Pancreas (tissue), 10 donors: ENCODE measurements at regions not wholly inside any gene's neighbourhood (a gene's known extent, or its start where the extent isn't known, plus 50 kb on each side); places are given as distances from the start of the nearest gene placed in this dataset.

ENCODE experiments used
- ATAC-seq, 4 donors: fragments of 200-7000 bp; cut with Tn5 transposase; one replicate each; pipeline versions ENCODE4 v1.8.0 to v1.9.1; 2020; ENCODE audit warnings: mild to moderate bottlenecking in 4 of 4, moderate library complexity in 4 of 4
- DNase-seq, 6 donors: peaks; one replicate each; pipeline ENCODE4 v3.0.0-alpha.2; 2020
- FAIRE-seq: peaks from 2 replicates; lab custom pipeline; 2012; peaks lifted over from hg19 to GRCh38; lab: Jason Lieb, UNC
- H3K27ac ChIP-seq, 4 donors: fragments of 200-600 bp; sonication (generic); 1 replicate in 3 of 4; 2 replicates in 1 of 4; pipeline versions ENCODE4 v1.5.0 to v1.8.0; 2020
- H3K27me3 ChIP-seq, 4 donors: fragments of 200-600 bp; one replicate each; pipeline ENCODE4 v1.8.0; 2021
- H3K36me3 ChIP-seq, 3 donors: fragments of 200-600 bp; sonication (generic) in 1 of 3; one replicate each; pipeline versions ENCODE4 v1.5.0 to v1.8.0; 2020 to 2021
- H3K4me1 ChIP-seq, 3 donors: fragments of 200-600 bp; one replicate each; pipeline ENCODE4 v1.8.0; 2021
- H3K4me3 ChIP-seq, 4 donors: fragments of 200-600 bp; sonication (generic) in 2 of 4; one replicate each; pipeline versions ENCODE4 v1.5.0 to v1.8.0; 2020 to 2021
- H3K9me3 ChIP-seq, 4 donors: fragments of 200-600 bp; one replicate each; pipeline ENCODE4 v1.8.0; 2021
- WGBS, 2 donors: extraction: QIAGEN DNeasy Blood & Tissue Kit; methylation state at CpG; one replicate each; pipeline ENCODE4 v1.1.7; 2013; 5-methylcytosine and 5-hydroxymethylcytosine counted together
- intact Hi-C, 3 donors: fragments of 100-400 bp; cut with DNase I; formaldehyde crosslinking; loops; one replicate each; pipeline versions ENCODE4 v1.11.1 to v1.14.2; 2022
- TF ChIP-seq, protein P1 (sequence below), 4 donors: fragments of 200-600 bp; sonication (generic) in 3 of 4; IDR thresholded peaks; one replicate each; pipeline versions ENCODE4 v1.5.0 to v1.8.0; 2021; ENCODE audit warnings: antibody characterized with exemption in 4 of 4
- donor health status: healthy with polysubstance abuse.
- donor health status: DM: no; HTN: no; CAD: no; lungs with moderate emphysema.
- donor health status: DM: no; HTN: no; CAD: no.
- donor health status: control.
- donor health status: control.
- donor health status: Bipolar disorder and iron deficiency.
- donor health status: DM: yes; HTN: yes; CAD: no.
- donor health status: DM: no; HTN: no; CAD: no.
- donor health status: DM: no; HTN: no; CAD: no.
- donor health status: DM: yes; HTN: yes; CAD: no.

DNA sequence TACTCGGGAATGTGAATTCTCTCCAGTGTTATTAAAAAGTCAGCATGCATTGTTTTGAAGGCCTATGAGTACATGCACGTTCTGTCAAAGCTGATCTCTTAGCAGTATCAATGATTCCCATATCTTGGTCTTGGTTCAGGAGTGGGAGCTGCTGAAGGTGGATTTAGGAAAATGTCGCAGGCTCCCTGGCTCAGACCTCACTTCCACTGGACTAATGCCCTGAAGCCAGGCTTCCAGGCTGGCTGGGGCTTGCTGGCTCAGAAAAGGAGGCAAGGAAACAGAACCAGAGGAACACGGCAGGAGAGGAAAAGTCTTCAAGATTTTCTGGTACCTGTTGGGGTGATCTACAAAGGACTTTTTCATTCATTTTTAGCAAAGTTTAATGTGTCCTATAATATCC lies 81.6 kb downstream of the OLIG3 start:
- ATAC-seq (no peak), FAIRE-seq (no peak)
- 78 to 80% methylated on average over 4 of the region's 4 CpGs for WGBS, 2 donors

GRCh38 chr6:137409266-137409777 lies 84.9 kb downstream of the OLIG3 start:
- H3K9me3 ChIP-seq = no peaks in the 10 kb centered on the region
- 62 to 67% methylated on average over 2 of the region's 2 CpGs for whole genome bisulfite sequencing, 2 donors
- no peak for ATAC-seq

More for the DNA sequence above, 81.6 kb downstream of the OLIG3 start:
- no peak for DNase-seq
- Histone ChIP-seq H3K4me1 (no peaks in the 10 kb centered on the region), H3K27me3 (peaks cover 0 to 5% (median 0%) of the 10 kb centered on the region in 4 donors), H3K27ac (no peak overlapping the region), H3K9me3 (no peaks in the 10 kb centered on the region), H3K4me3 (no peak overlapping the region), H3K36me3 (no peaks in the 10 kb centered on the region)
- TF ChIP-seq, protein P1, sequence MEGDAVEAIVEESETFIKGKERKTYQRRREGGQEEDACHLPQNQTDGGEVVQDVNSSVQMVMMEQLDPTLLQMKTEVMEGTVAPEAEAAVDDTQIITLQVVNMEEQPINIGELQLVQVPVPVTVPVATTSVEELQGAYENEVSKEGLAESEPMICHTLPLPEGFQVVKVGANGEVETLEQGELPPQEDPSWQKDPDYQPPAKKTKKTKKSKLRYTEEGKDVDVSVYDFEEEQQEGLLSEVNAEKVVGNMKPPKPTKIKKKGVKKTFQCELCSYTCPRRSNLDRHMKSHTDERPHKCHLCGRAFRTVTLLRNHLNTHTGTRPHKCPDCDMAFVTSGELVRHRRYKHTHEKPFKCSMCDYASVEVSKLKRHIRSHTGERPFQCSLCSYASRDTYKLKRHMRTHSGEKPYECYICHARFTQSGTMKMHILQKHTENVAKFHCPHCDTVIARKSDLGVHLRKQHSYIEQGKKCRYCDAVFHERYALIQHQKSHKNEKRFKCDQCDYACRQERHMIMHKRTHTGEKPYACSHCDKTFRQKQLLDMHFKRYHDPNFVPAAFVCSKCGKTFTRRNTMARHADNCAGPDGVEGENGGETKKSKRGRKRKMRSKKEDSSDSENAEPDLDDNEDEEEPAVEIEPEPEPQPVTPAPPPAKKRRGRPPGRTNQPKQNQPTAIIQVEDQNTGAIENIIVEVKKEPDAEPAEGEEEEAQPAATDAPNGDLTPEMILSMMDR (IDR thresholded peaks at IDR 0.05) = no peak
- intact Hi-C loops = no loop called here

GRCh38 chr6:137407816-137408215 lies 86.4 kb downstream of the OLIG3 start:
- H3K9me3 ChIP-seq = no peaks in the 10 kb centered on the region
- FAIRE-seq = no peak
- WGBS, 2 donors = 73 to 78% methylated on average over 1 of the region's 1 CpG

More at GRCh38 chr6:137409266-137409777, 84.9 kb downstream of the OLIG3 start:
- TF ChIP-seq, protein P1 (IDR thresholded peaks at IDR 0.05) = no peak
- intact Hi-C loops = no loop called here
- H3K4me3 ChIP-seq = no peak overlapping the region
- no peaks in the 10 kb centered on the region for H3K4me1 ChIP-seq
- H3K27me3 ChIP-seq = peaks cover 0 to 5% (median 0%) of the 10 kb centered on the region in 4 donors
- no peak overlapping the region for H3K27ac ChIP-seq
- no peak for FAIRE-seq
- no peak for DNase-seq
- H3K36me3 ChIP-seq = no peaks in the 10 kb centered on the region

GRCh38 chr6:137405806-137406205 lies 88.4 kb downstream of the OLIG3 start:
- intact Hi-C loops = no loop called here
- no peak overlapping the region for H3K27ac ChIP-seq
- no peak for FAIRE-seq
- no peak for ATAC-seq
- no peaks in the 10 kb centered on the region for H3K36me3 ChIP-seq
- no peak overlapping the region for H3K4me3 ChIP-seq
- TF ChIP-seq, protein P1 (IDR thresholded peaks at IDR 0.05) = no peak
- no peaks in the 10 kb centered on the region for H3K4me1 ChIP-seq
- H3K27me3 ChIP-seq = no peaks in the 10 kb centered on the region
- no peak for DNase-seq
- H3K9me3 ChIP-seq = no peaks in the 10 kb centered on the region

More at GRCh38 chr6:137407816-137408215, 86.4 kb downstream of the OLIG3 start:
- Histone ChIP-seq H3K27me3 (peaks cover 0 to 5% (median 0%) of the 10 kb centered on the region in 4 donors), H3K4me3 (no peak overlapping the region), H3K36me3 (no peaks in the 10 kb centered on the region), H3K4me1 (no peaks in the 10 kb centered on the region), H3K27ac (no peak overlapping the region)
- DNase-seq = no peak
- ATAC-seq = no peak
- TF ChIP-seq, protein P1 (IDR thresholded peaks at IDR 0.05) = no peak
- intact Hi-C loops = no loop called here

DNA sequence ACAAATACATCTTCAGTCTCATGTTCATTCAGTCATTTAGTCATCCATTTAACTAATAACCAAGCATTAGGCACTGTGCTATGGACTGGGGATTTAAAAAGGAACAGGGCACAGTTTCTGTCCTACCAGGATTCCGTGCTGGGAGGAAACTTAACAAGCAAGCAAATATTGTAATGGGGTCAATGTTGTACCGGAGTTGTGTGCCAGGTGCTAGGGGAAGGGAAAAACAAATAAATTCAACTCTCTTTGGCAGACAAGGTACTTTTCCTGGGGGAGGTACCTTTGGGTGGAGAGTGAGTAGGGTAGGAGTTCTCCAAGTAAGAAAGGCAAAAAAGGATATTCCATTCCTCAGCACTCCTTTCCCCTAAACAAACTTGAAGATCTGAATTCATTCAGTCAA lies 90.3 kb downstream of the OLIG3 start:
- Histone ChIP-seq H3K27me3 (no peaks in the 10 kb centered on the region), H3K36me3 (no peaks in the 10 kb centered on the region), H3K4me3 (no peak overlapping the region), H3K27ac (no peak overlapping the region), H3K9me3 (no peaks in the 10 kb centered on the region), H3K4me1 (no peaks in the 10 kb centered on the region)
- TF ChIP-seq, protein P1 (IDR thresholded peaks at IDR 0.05) = no peak
- WGBS, 2 donors = 13 to 19% methylated on average over 2 of the region's 2 CpGs
- intact Hi-C loops = no loop called here
- DNase-seq (no peak), ATAC-seq (peak; percentile 13 to 70 (median 57)), FAIRE-seq (no peak)
